ENCODE measurements at regions not wholly inside any gene's neighbourhood (a gene's known extent, or its start where the extent isn't known, plus 50 kb on each side); places are given as distances from the start of the nearest gene placed in this dataset.

- Histone ChIP-seq H3K27me3 (replicated peaks in 1 of 2; ENCODE audit: control insufficient read depth in 2 of 2, insufficient read depth in 2 of 2, low read length in 1 of 2) (no peaks in the 10 kb centered on the region), H3K27ac (ENCODE audit: control insufficient read depth, insufficient read depth) (no peak overlapping the region), H3K4me3 (no peak overlapping the region), H3K4me1 (ENCODE audit: control insufficient read depth, insufficient read depth, low read length) (no peaks in the 10 kb centered on the region), H3K79me2 (ENCODE audit: control insufficient read depth, insufficient read depth, low read length) (no peaks in the 10 kb centered on the region), H3K36me3 (ENCODE audit: control insufficient read depth in 2 of 2, insufficient read depth in 2 of 2, low read length in 1 of 2) (no peaks in the 10 kb centered on the region), H3K9me3 (replicated peaks; ENCODE audit: control insufficient read depth, insufficient read depth, low read length) (no peaks in the 10 kb centered on the region; the same call in 2 of the 3 replicates), H4K20me1 (ENCODE audit: control insufficient read depth, insufficient read depth) (no peaks in the 10 kb centered on the region), H3K9ac (ENCODE audit: control insufficient read depth, insufficient read depth, low read length) (no peak overlapping the region), H2AFZ (ENCODE audit: control insufficient read depth, low read depth, low read length) (no peak overlapping the region), H3K4me2 (ENCODE audit: control insufficient read depth, insufficient read depth) (no peak overlapping the region)
- BruUV-seq (replicated peaks) = no TSS peak
- in situ Hi-C loops (cut with MboI) (no loop called here), intact Hi-C loops (cut with micrococcal nuclease; ENCODE audit: unreplicated experiment) (no loop called here)
- ChIA-PET CTCF (interaction anchor here (0.6 kb wide), 1 partner anchor 272 kb away, joined by 3 read pairs; no protein-coding TSS in a partner anchor), RAD21 (ENCODE audit: unreplicated experiment) (no interaction called here), POLR2A (no interaction called here), SMC1A (ENCODE audit: uncharacterized antibody, unreplicated experiment) (no interaction called here)
- FAIRE-seq = no peak
- TF ChIP-seq MTA3 (IDR thresholded peaks at IDR 0.05; ENCODE audit: borderline replicate concordance, low read length) = no peak
- no peak for ATAC-seq
- WGBS (ENCODE audit: insufficient coverage, insufficient replicate concordance, low lambda C conversion rate, missing lambda C conversion rate) = 86% methylated on average over 7 of the region's 7 CpGs
- no peak for DNase-seq (ENCODE audit: low read depth, low spot score)
These were observed 52.6 kb upstream of the BICD1 start for GRCh38 chr12:32053881-32054624.

All from GM12878 (cell line).